GM23338 (cell line): ENCODE measurements at regions not wholly inside any gene's neighbourhood (a gene's known extent, or its start where the extent isn't known, plus 50 kb on each side); places are given as distances from the start of the nearest gene placed in this dataset.

Experiments used
- CREB1 ChIP-seq: fragments of 250-450 bp; sonication (Bioruptor Pico); IDR thresholded peaks from 2 replicates; pipeline ENCODE4 v1.5.0; 2020; ENCODE audit warnings: low read depth, mild to moderate bottlenecking, moderate library complexity
- CTCF ChIP-seq, 2 experiments: fragments of 200-600 bp in 1 of 2; sonication (generic) in 1 of 2; conservative IDR thresholded peaks; 2 replicates each; pipeline versions ENCODE4 v1.5.1 to v1.6.1; 2016 to 2017; ENCODE audit warnings: antibody characterized with exemption in 2 of 2, low read depth in 2 of 2, mild to moderate bottlenecking in 2 of 2, moderate library complexity in 1 of 2
- EZH2 ChIP-seq: fragments of 200-600 bp; sonication (generic); IDR thresholded peaks from one replicate; pipeline ENCODE4 v1.8.0; 2017; ENCODE audit warnings: antibody characterized with exemption, mild to moderate bottlenecking, low read depth; ENCODE audit not compliant: unreplicated experiment
- EZH2phosphoT487 ChIP-seq: fragments of 200-600 bp; sonication (generic); IDR thresholded peaks from one replicate; pipeline ENCODE4 v1.8.1; 2018; ENCODE audit warnings: antibody characterized with exemption; ENCODE audit not compliant: unreplicated experiment
- POLR2AphosphoS5 ChIP-seq: IDR thresholded peaks from 2 replicates; pipeline ENCODE4 v1.6.1; 2016; ENCODE audit warnings: antibody characterized with exemption, low read depth
- ZNF331 ChIP-seq: fragments of 250-450 bp; sonication (Bioruptor Pico); IDR thresholded peaks from 2 replicates; pipeline ENCODE4 v1.5.0; 2020; ENCODE audit warnings: low read depth, mild to moderate bottlenecking, moderate library complexity

GRCh38 chr11:122234780-122235179 lies 118.8 kb upstream of the BLID start:
- TF ChIP-seq POLR2AphosphoS5 (no peak), CTCF (conservative IDR thresholded peaks at IDR 0.05; ENCODE audit: low read depth in 2 of 2) (no peak), ZNF331 (CRISPR knock-in tag) (no peak), EZH2 (no peak), CREB1 (CRISPR knock-in tag) (no peak), EZH2phosphoT487 (no peak)
